Ovary (tissue), 3 donors: ENCODE measurements at regions not wholly inside any gene's neighbourhood (a gene's known extent, or its start where the extent isn't known, plus 50 kb on each side); places are given as distances from the start of the nearest gene placed in this dataset.

ENCODE experiments used
- POLR2A ChIP-seq: fragments of 450-650 bp; IDR thresholded peaks from one replicate; pipeline ENCODE4 v1.6.1; 2017; ENCODE audit warnings: antibody characterized with exemption, mild to moderate bottlenecking, moderate library complexity
- TF ChIP-seq, protein P1 (sequence below), 3 donors: fragments of 450-650 bp in 2 of 3; fragments of 200-600 bp in 1 of 3; IDR thresholded peaks; one replicate each; pipeline versions ENCODE4 v1.5.1 to v1.8.0; 2016 to 2022; ENCODE audit warnings: antibody characterized with exemption in 3 of 3, mild to moderate bottlenecking in 1 of 3
- donor health status: DM: no; HTN: no; CAD: no.

DNA sequence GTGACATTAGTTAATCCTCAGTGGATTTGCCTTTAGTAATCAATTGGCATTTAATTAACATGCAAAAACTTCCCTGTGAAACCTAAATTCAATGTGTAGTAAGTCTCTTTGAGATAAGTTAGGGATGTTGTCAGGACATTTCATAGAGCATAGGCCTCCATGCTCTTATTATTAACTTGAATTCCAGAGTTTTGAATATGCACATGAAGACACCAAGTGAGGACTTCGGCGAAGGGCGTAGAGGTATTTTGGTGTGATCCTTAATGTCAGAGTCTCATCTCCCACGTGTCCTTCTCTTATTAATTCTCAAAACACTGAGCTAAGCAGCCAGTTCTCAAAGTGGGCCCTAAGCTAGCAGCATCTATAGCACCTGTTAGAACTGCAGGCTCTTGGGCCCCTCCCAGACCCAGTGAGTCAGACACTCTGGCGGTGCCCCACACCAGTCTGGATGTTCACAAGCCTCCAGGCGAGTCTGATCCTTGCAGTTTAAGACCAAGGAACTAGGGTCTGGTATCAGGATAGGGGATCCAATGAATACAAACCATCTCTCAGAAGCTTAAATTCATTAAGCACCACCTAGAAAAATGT is 292.1 kb downstream of the QKI start:
- TF ChIP-seq, protein P1, sequence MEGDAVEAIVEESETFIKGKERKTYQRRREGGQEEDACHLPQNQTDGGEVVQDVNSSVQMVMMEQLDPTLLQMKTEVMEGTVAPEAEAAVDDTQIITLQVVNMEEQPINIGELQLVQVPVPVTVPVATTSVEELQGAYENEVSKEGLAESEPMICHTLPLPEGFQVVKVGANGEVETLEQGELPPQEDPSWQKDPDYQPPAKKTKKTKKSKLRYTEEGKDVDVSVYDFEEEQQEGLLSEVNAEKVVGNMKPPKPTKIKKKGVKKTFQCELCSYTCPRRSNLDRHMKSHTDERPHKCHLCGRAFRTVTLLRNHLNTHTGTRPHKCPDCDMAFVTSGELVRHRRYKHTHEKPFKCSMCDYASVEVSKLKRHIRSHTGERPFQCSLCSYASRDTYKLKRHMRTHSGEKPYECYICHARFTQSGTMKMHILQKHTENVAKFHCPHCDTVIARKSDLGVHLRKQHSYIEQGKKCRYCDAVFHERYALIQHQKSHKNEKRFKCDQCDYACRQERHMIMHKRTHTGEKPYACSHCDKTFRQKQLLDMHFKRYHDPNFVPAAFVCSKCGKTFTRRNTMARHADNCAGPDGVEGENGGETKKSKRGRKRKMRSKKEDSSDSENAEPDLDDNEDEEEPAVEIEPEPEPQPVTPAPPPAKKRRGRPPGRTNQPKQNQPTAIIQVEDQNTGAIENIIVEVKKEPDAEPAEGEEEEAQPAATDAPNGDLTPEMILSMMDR (IDR thresholded peaks at IDR 0.05) = no peak
- no peak for TF ChIP-seq POLR2A
